Ishikawa (cell line): ENCODE measurements at regions not wholly inside any gene's neighbourhood (a gene's known extent, or its start where the extent isn't known, plus 50 kb on each side); places are given as distances from the start of the nearest gene placed in this dataset.

Experiments used
- CEBPB ChIP-seq: IDR thresholded peaks from 2 replicates; pipeline ENCODE4 v1.6.1; 2012
- CREB1 ChIP-seq: IDR thresholded peaks from 2 replicates; pipeline ENCODE4 v1.6.1; 2012; ENCODE audit warnings: low read depth
- EGR1 ChIP-seq: IDR thresholded peaks from 2 replicates; pipeline ENCODE4 v1.6.1; 2012
- EP300 ChIP-seq: IDR thresholded peaks from 2 replicates; pipeline ENCODE4 v1.6.1; 2012; ENCODE audit warnings: borderline replicate concordance
- FOXM1 ChIP-seq: IDR thresholded peaks from 2 replicates; pipeline ENCODE4 v1.6.1; 2012; ENCODE audit warnings: low read depth, borderline replicate concordance
- NFIC ChIP-seq: IDR thresholded peaks from 2 replicates; pipeline ENCODE4 v1.6.1; 2012
- RAD21 ChIP-seq: IDR thresholded peaks from 2 replicates; pipeline ENCODE4 v1.6.1; 2012; ENCODE audit warnings: low read depth
- REST ChIP-seq: IDR thresholded peaks from 2 replicates; pipeline ENCODE4 v1.6.1; 2012; ENCODE audit warnings: low read depth, mild to moderate bottlenecking
- TAF1 ChIP-seq: IDR thresholded peaks from 2 replicates; pipeline ENCODE4 v1.6.1; 2012; ENCODE audit warnings: low read depth, mild to moderate bottlenecking
- TCF12 ChIP-seq: IDR thresholded peaks from 2 replicates; pipeline ENCODE4 v1.6.1; 2012; ENCODE audit warnings: low read depth
- TEAD4 ChIP-seq: IDR thresholded peaks from 2 replicates; pipeline ENCODE4 v1.6.1; 2012
- USF1 ChIP-seq: IDR thresholded peaks from 2 replicates; pipeline ENCODE4 v1.6.1; 2012
- YY1 ChIP-seq: IDR thresholded peaks from 2 replicates; pipeline ENCODE4 v1.6.1; 2012; ENCODE audit warnings: low read depth
- ZBTB7A ChIP-seq: IDR thresholded peaks from 2 replicates; pipeline ENCODE4 v1.6.1; 2012; ENCODE audit warnings: low read depth
- TF ChIP-seq, protein P1 (sequence below): IDR thresholded peaks from 2 replicates; pipeline ENCODE4 v1.6.1; 2012

DNA sequence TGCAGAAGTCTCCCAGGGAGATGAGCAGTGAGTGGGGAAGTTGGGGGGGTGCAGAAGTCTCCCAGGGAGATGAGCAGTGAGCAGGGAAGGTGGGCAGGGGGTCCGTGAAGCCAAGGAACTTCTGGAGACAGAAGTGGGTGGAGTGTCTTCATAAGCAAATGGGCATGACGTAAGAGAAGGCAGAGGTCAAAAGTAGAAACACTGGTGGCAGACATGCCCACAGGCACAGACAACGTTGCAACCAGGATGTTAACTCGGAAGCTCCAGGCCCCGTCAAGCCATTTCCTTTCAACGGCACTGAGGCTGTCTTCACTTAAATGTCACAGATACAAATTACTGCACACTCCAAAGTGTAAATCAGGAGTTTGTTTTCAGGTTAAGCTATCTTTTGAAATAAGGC is 186.1 kb downstream of the SHANK2 start:
- TF ChIP-seq FOXM1 = no peak
- no peak for TF ChIP-seq TEAD4
- no peak for TF ChIP-seq EGR1
- no peak for TF ChIP-seq EP300
- no peak for TF ChIP-seq TCF12
- TF ChIP-seq NFIC = no peak
- TF ChIP-seq ZBTB7A = no peak
- TF ChIP-seq YY1 = no peak
- TF ChIP-seq RAD21 = no peak
- TF ChIP-seq TAF1 = no peak
- TF ChIP-seq REST = no peak
- TF ChIP-seq, protein P1, sequence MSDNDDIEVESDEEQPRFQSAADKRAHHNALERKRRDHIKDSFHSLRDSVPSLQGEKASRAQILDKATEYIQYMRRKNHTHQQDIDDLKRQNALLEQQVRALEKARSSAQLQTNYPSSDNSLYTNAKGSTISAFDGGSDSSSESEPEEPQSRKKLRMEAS = no peak
- no peak for TF ChIP-seq CEBPB

DNA sequence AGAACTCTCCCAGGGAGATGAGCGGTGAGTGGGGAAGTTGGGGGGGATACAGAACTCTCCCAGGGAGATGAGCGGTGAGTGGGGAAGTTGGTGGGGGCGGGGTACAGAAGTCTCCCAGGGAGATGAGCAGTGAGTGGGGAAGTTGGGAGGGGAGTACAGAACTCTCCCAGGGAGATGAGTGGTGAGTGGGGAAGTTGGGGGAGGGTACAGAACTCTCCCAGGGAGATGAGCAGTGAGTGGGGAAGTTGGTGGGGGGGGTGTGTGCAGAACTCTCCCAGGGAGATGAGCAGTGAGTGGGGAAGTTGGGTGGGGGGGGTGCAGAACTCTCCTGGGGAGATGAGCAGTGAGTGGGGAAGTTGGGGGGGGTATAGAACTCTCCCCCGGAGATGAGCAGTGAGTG is 186.5 kb downstream of the SHANK2 start:
- TF ChIP-seq NFIC (no peak), USF1 (no peak), FOXM1 (no peak), TEAD4 (no peak), TAF1 (no peak), CREB1 (no peak), YY1 (no peak), ZBTB7A (no peak), EGR1 (no peak), EP300 (no peak), CEBPB (no peak)
- TF ChIP-seq, protein P1 = no peak

GRCh38 chr11:71064702-71065515 is 187.5 kb downstream of the SHANK2 start:
- no peak for TF ChIP-seq TEAD4
- no peak for TF ChIP-seq RAD21
- TF ChIP-seq REST = no peak
- TF ChIP-seq TAF1 = no peak
- TF ChIP-seq YY1 = no peak
- TF ChIP-seq EP300 = no peak
- TF ChIP-seq, protein P1 = no peak
- TF ChIP-seq USF1 = no peak
- TF ChIP-seq TCF12 = no peak
- TF ChIP-seq EGR1 = no peak
- no peak for TF ChIP-seq ZBTB7A
- TF ChIP-seq FOXM1 = no peak
- no peak for TF ChIP-seq CREB1

GRCh38 chr11:71064183-71064582 is 188.2 kb downstream of the SHANK2 start:
- TF ChIP-seq TEAD4 (no peak), EP300 (no peak), TAF1 (no peak), CEBPB (no peak), YY1 (no peak)

DNA sequence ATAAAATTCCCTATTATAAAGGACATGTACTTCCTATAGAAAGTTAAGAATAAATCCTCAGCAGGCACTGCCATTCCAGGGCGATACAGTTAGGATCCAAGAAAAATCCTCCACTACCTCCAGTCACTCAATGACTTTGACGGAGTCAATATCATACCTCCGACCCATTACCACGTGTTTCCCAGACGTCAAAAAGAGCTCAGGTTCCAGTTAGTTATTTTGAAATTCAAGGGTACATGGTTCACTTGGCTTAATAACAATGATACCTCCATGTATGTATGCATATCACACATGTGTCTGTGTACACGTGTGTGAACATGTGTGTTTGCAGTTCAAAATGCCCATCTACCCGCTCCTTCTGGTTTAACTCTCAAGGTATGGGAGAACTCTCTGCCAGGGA is 189.2 kb downstream of the SHANK2 start:
- no peak for TF ChIP-seq TAF1
- no peak for TF ChIP-seq FOXM1
- no peak for TF ChIP-seq EP300
- TF ChIP-seq TEAD4 = no peak
- TF ChIP-seq CEBPB = no peak
- TF ChIP-seq ZBTB7A = no peak
- TF ChIP-seq REST = no peak
- TF ChIP-seq, protein P1 = no peak
- no peak for TF ChIP-seq NFIC
- no peak for TF ChIP-seq RAD21
- no peak for TF ChIP-seq TCF12
- TF ChIP-seq CREB1 = no peak
- TF ChIP-seq EGR1 = no peak
- TF ChIP-seq USF1 = no peak
- no peak for TF ChIP-seq YY1
